HUES48 (cell line): ENCODE measurements at regions not wholly inside any gene's neighbourhood (a gene's known extent, or its start where the extent isn't known, plus 50 kb on each side); places are given as distances from the start of the nearest gene placed in this dataset.

Experiments used
- H3K27ac ChIP-seq: one replicate; pipeline ENCODE4 v1.7.0; 2013; ENCODE audit warnings: low read depth, low read length, inconsistent platforms
- H3K27me3 ChIP-seq: 2 replicates; pipeline ENCODE4 v1.6.1; 2013; ENCODE audit warnings: mild to moderate bottlenecking, low read length; ENCODE audit not compliant: control insufficient read depth, insufficient read depth
- H3K36me3 ChIP-seq: 2 replicates; pipeline ENCODE4 v1.6.1; 2013; ENCODE audit warnings: low read length; ENCODE audit not compliant: control insufficient read depth, insufficient read depth
- H3K4me1 ChIP-seq: 2 replicates; pipeline ENCODE4 v1.6.1; 2013; ENCODE audit warnings: mild to moderate bottlenecking, low read length; ENCODE audit not compliant: control insufficient read depth, insufficient read depth
- H3K4me3 ChIP-seq: 2 replicates; pipeline ENCODE4 v1.5.1; 2013; ENCODE audit warnings: mild to moderate bottlenecking, low read depth, low read length
- H3K9ac ChIP-seq: 2 replicates; pipeline ENCODE4 v1.6.1; 2013; ENCODE audit warnings: mild to moderate bottlenecking, low read depth, low read length, moderate library complexity
- H3K9me3 ChIP-seq: 2 replicates; pipeline ENCODE4 v1.6.1; 2013; ENCODE audit warnings: low read length; ENCODE audit not compliant: control insufficient read depth, insufficient read depth

- Histone ChIP-seq H3K27me3 (no peaks in the 10 kb centered on the region), H3K9ac (no peak overlapping the region), H3K4me1 (no peaks in the 10 kb centered on the region), H3K36me3 (no peaks in the 10 kb centered on the region), H3K4me3 (no peak overlapping the region), H3K27ac (no peak overlapping the region), H3K9me3 (no peaks in the 10 kb centered on the region)
Measured at GRCh38 chr2:226639550-226639949, 160.1 kb downstream of the IRS1 start.

- H3K9me3 ChIP-seq: no peaks in the 10 kb centered on the region
- H3K4me3 ChIP-seq: no peak overlapping the region
- H3K4me1 ChIP-seq: no peaks in the 10 kb centered on the region
- H3K27me3 ChIP-seq: no peaks in the 10 kb centered on the region
- no peaks in the 10 kb centered on the region for H3K36me3 ChIP-seq
- no peak overlapping the region for H3K9ac ChIP-seq
- H3K27ac ChIP-seq: no peak overlapping the region
Measured at GRCh38 chr2:226638576-226638975, 161.0 kb downstream of the IRS1 start.

- Histone ChIP-seq H3K27me3 (no peaks in the 10 kb centered on the region), H3K9me3 (no peaks in the 10 kb centered on the region), H3K4me1 (no peaks in the 10 kb centered on the region), H3K4me3 (no peak overlapping the region), H3K36me3 (no peaks in the 10 kb centered on the region), H3K9ac (no peak overlapping the region), H3K27ac (no peak overlapping the region)
Measured at GRCh38 chr2:226637383-226637782, 162.2 kb downstream of the IRS1 start.

GRCh38 chr2:226636586-226636985 lies 163.0 kb downstream of the IRS1 start:
- no peak overlapping the region for H3K9ac ChIP-seq
- H3K36me3 ChIP-seq: no peaks in the 10 kb centered on the region
- no peaks in the 10 kb centered on the region for H3K27me3 ChIP-seq
- no peak overlapping the region for H3K27ac ChIP-seq
- no peaks in the 10 kb centered on the region for H3K9me3 ChIP-seq
- H3K4me3 ChIP-seq: no peak overlapping the region
- H3K4me1 ChIP-seq: no peaks in the 10 kb centered on the region

GRCh38 chr2:226634943-226635604 lies 164.5 kb downstream of the IRS1 start:
- no peak overlapping the region for H3K4me3 ChIP-seq
- H3K9ac ChIP-seq: no peak overlapping the region
- no peaks in the 10 kb centered on the region for H3K9me3 ChIP-seq
- H3K27ac ChIP-seq: no peak overlapping the region
- H3K36me3 ChIP-seq: no peaks in the 10 kb centered on the region
- H3K27me3 ChIP-seq: no peaks in the 10 kb centered on the region
- no peaks in the 10 kb centered on the region for H3K4me1 ChIP-seq

- Histone ChIP-seq H3K36me3 (no peaks in the 10 kb centered on the region), H3K27ac (no peak overlapping the region), H3K27me3 (no peaks in the 10 kb centered on the region), H3K9ac (no peak overlapping the region), H3K9me3 (no peaks in the 10 kb centered on the region), H3K4me1 (no peaks in the 10 kb centered on the region), H3K4me3 (no peak overlapping the region)
Measured at GRCh38 chr2:226631671-226632070, 167.9 kb downstream of the IRS1 start.

GRCh38 chr2:226631187-226631586 lies 168.4 kb downstream of the IRS1 start:
- Histone ChIP-seq H3K27me3 (no peaks in the 10 kb centered on the region), H3K4me1 (no peaks in the 10 kb centered on the region), H3K4me3 (no peak overlapping the region), H3K27ac (no peak overlapping the region), H3K9ac (no peak overlapping the region), H3K9me3 (no peaks in the 10 kb centered on the region), H3K36me3 (no peaks in the 10 kb centered on the region)

GRCh38 chr2:226625946-226626345 lies 173.7 kb downstream of the IRS1 start:
- no peaks in the 10 kb centered on the region for H3K4me1 ChIP-seq
- no peak overlapping the region for H3K27ac ChIP-seq
- H3K9ac ChIP-seq: no peak overlapping the region
- no peak overlapping the region for H3K4me3 ChIP-seq
- H3K36me3 ChIP-seq: no peaks in the 10 kb centered on the region
- H3K27me3 ChIP-seq: no peaks in the 10 kb centered on the region
- no peaks in the 10 kb centered on the region for H3K9me3 ChIP-seq

- H3K27me3 ChIP-seq: no peaks in the 10 kb centered on the region
- no peaks in the 10 kb centered on the region for H3K9me3 ChIP-seq
- H3K4me1 ChIP-seq: no peaks in the 10 kb centered on the region
- H3K4me3 ChIP-seq: no peak overlapping the region
- no peak overlapping the region for H3K9ac ChIP-seq
- no peaks in the 10 kb centered on the region for H3K36me3 ChIP-seq
- no peak overlapping the region for H3K27ac ChIP-seq
Measured at GRCh38 chr2:226623587-226624368, 175.8 kb downstream of the IRS1 start.

GRCh38 chr2:226622484-226622883 lies 177.1 kb downstream of the IRS1 start:
- Histone ChIP-seq H3K27me3 (no peaks in the 10 kb centered on the region), H3K27ac (no peak overlapping the region)

GRCh38 chr2:226620176-226620575 lies 179.4 kb downstream of the IRS1 start:
- Histone ChIP-seq H3K4me3 (no peak overlapping the region), H3K27me3 (no peaks in the 10 kb centered on the region), H3K9ac (no peak overlapping the region), H3K4me1 (no peaks in the 10 kb centered on the region), H3K36me3 (no peaks in the 10 kb centered on the region), H3K9me3 (no peaks in the 10 kb centered on the region), H3K27ac (no peak overlapping the region)

More at GRCh38 chr2:226622484-226622883, 177.1 kb downstream of the IRS1 start:
- Histone ChIP-seq H3K4me3 (no peak overlapping the region), H3K36me3 (no peaks in the 10 kb centered on the region), H3K4me1 (no peaks in the 10 kb centered on the region), H3K9me3 (no peaks in the 10 kb centered on the region), H3K9ac (no peak overlapping the region)
